ENCODE measurements at regions not wholly inside any gene's neighbourhood (a gene's known extent, or its start where the extent isn't known, plus 50 kb on each side); places are given as distances from the start of the nearest gene placed in this dataset.

- H3K27ac ChIP-seq, result no peak overlapping the region
- no peak for DNase-seq
- WGBS, 4 donors, result 40 to 64% (median 53%) methylated on average over 3 of the region's 3 CpGs
- no peaks in the 10 kb centered on the region for H3K27me3 ChIP-seq
- no peaks in the 10 kb centered on the region for H3K9me3 ChIP-seq (replicated peaks in 1 of 3)
- H3K36me3 ChIP-seq (replicated peaks in 1 of 2), result no peaks in the 10 kb centered on the region
- H3K4me3 ChIP-seq, result no peak overlapping the region
- no peaks in the 10 kb centered on the region for H3K4me1 ChIP-seq (replicated peaks in 1 of 2)
- intact Hi-C loops (cut with DNase I), result no loop called here
- TF ChIP-seq POLR2A (IDR thresholded peaks at IDR 0.05), result no peak
- TF ChIP-seq, protein P1, sequence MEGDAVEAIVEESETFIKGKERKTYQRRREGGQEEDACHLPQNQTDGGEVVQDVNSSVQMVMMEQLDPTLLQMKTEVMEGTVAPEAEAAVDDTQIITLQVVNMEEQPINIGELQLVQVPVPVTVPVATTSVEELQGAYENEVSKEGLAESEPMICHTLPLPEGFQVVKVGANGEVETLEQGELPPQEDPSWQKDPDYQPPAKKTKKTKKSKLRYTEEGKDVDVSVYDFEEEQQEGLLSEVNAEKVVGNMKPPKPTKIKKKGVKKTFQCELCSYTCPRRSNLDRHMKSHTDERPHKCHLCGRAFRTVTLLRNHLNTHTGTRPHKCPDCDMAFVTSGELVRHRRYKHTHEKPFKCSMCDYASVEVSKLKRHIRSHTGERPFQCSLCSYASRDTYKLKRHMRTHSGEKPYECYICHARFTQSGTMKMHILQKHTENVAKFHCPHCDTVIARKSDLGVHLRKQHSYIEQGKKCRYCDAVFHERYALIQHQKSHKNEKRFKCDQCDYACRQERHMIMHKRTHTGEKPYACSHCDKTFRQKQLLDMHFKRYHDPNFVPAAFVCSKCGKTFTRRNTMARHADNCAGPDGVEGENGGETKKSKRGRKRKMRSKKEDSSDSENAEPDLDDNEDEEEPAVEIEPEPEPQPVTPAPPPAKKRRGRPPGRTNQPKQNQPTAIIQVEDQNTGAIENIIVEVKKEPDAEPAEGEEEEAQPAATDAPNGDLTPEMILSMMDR (IDR thresholded peaks at IDR 0.05), result no peak
These were observed 200.5 kb downstream of the HERPUD2 start for GRCh38 chr7:35494407-35494806.

DNA sequence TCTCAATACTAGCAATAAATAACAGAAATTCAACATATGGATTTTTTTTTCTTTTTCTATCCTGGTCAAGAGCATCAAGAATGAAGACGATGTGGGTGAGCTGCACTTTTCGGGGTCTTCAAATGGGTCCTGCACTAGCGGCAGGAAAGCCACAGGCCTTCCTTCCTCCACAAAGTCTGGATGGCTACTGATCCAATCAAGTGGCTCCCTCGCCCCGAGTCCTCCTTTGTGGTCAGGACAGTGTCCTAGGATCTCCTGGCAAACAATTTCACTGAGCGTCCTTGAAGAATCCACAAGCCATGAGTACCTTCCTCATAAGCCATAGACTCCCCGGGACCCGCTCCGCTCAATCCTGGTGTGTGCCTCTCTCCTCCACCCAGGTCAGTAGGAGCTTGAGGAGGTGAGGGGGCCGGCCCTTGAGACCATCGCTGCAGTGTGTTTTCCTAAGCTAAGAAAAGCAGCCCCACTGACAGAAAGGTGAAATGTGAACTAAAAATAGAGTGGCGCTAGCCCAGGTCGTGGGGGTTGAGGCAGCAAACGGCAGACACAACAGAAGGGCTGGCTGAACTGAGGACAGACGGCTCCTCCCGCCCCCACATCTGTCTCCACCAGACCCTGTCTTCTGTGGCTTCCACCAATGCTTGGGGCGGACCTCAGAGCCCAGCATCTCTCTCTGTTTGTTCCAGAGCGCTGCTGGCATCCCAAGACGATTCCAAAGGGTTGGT, 202.3 kb downstream of the HERPUD2 start:
- no peak for DNase-seq
- intact Hi-C loops (cut with DNase I), result no loop called here
- no peaks in the 10 kb centered on the region for H3K4me1 ChIP-seq (replicated peaks in 1 of 2)

GRCh38 chr7:35491233-35491632, 203.7 kb downstream of the HERPUD2 start:
- intact Hi-C loops (cut with DNase I), result no loop called here
- Histone ChIP-seq H3K9me3 (replicated peaks in 1 of 3) (no peaks in the 10 kb centered on the region), H3K4me3 (no peak overlapping the region), H3K4me1 (replicated peaks in 1 of 2) (no peaks in the 10 kb centered on the region), H3K27me3 (no peaks in the 10 kb centered on the region), H3K36me3 (replicated peaks in 1 of 2) (no peaks in the 10 kb centered on the region), H3K27ac (no peak overlapping the region)
- 70 to 82% (median 75%) methylated on average over 1 of the region's 1 CpG for WGBS, 4 donors
- no peak for DNase-seq
- TF ChIP-seq POLR2A (IDR thresholded peaks at IDR 0.05), result no peak

More for the DNA sequence above, 202.3 kb downstream of the HERPUD2 start:
- TF ChIP-seq, protein P1 (IDR thresholded peaks at IDR 0.05), result no peak
- no peaks in the 10 kb centered on the region for H3K9me3 ChIP-seq (replicated peaks in 1 of 3)
- H3K36me3 ChIP-seq (replicated peaks in 1 of 2), result no peaks in the 10 kb centered on the region
- H3K27ac ChIP-seq, result no peak overlapping the region
- no peaks in the 10 kb centered on the region for H3K27me3 ChIP-seq
- 58 to 74% (median 62%) methylated on average over 19 of the region's 19 CpGs for WGBS, 4 donors
- no peak overlapping the region for H3K4me3 ChIP-seq

DNA sequence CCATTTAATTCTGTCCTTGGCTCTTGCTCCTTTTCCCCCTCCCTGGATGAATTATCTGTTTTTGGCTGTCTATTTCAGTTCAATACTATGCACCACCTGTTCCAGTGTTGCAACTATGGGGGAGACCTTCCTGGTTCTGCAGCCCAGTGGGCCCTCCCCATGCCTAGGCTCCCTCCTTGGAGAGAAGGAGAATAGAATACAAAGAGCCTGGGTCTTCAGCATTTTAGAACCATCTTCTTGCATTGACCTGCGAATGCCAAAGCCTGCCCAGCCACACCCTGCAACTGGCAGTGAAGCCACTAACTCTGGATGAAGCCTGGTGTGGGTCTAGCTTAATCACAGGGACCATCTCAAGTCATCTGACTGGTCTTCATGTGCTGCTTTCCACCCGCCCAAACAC, 207.1 kb downstream of the HERPUD2 start:
- 61 to 85% (median 76%) methylated on average over 2 of the region's 2 CpGs for WGBS, 4 donors
- Histone ChIP-seq H3K4me3 (no peak overlapping the region), H3K9me3 (replicated peaks in 1 of 3) (no peaks in the 10 kb centered on the region), H3K27ac (no peak overlapping the region), H3K36me3 (replicated peaks in 1 of 2) (no peaks in the 10 kb centered on the region), H3K4me1 (replicated peaks in 1 of 2) (no peaks in the 10 kb centered on the region), H3K27me3 (no peaks in the 10 kb centered on the region)
- intact Hi-C loops (cut with DNase I), result no loop called here
- no peak for TF ChIP-seq POLR2A (IDR thresholded peaks at IDR 0.05)
- TF ChIP-seq, protein P1 (IDR thresholded peaks at IDR 0.05), result no peak
- DNase-seq, result no peak

- no peak overlapping the region for H3K4me3 ChIP-seq
- 78 to 85% (median 81%) methylated on average over 4 to 6 of the region's 6 CpGs for WGBS, 4 donors
- TF ChIP-seq, protein P1 (IDR thresholded peaks at IDR 0.05), result no peak
- TF ChIP-seq POLR2A (IDR thresholded peaks at IDR 0.05), result no peak
- no peaks in the 10 kb centered on the region for H3K27me3 ChIP-seq
- H3K9me3 ChIP-seq (replicated peaks in 1 of 3), result no peaks in the 10 kb centered on the region
- no peak for DNase-seq
- intact Hi-C loops (cut with DNase I), result no loop called here
- H3K27ac ChIP-seq, result no peak overlapping the region
- no peaks in the 10 kb centered on the region for H3K36me3 ChIP-seq (replicated peaks in 1 of 2)
- no peaks in the 10 kb centered on the region for H3K4me1 ChIP-seq (replicated peaks in 1 of 2)
These were observed 207.5 kb downstream of the HERPUD2 start for GRCh38 chr7:35487402-35487801.
